CD14-positive monocyte (primary cell): ENCODE measurements at regions not wholly inside any gene's neighbourhood (a gene's known extent, or its start where the extent isn't known, plus 50 kb on each side); places are given as distances from the start of the nearest gene placed in this dataset.

Experiments
- DNase-seq, 3 donors: peaks; one replicate each; pipeline ENCODE4 v3.0.0-alpha.2; 2011 to 2022
- H2AFZ ChIP-seq: 2 replicates; pipeline ENCODE4 v1.6.0; 2012; ENCODE audit warnings: mild to moderate bottlenecking, low read depth, low read length, inconsistent platforms; ENCODE audit not compliant: insufficient read depth, poor library complexity, severe bottlenecking
- H3K27ac ChIP-seq, 2 donors: 1 replicate in 1 of 2; 2 replicates in 1 of 2; pipeline ENCODE4 v1.5.1; 2012 to 2013; ENCODE audit warnings: low read length in 2 of 2, control low read depth in 1 of 2, inconsistent platforms in 1 of 2, low read depth in 1 of 2, mild to moderate bottlenecking in 1 of 2
- H3K27me3 ChIP-seq, 2 donors: one replicate each; pipeline versions ENCODE4 v1.6.0 to v1.6.1; 2011 to 2013; ENCODE audit warnings: low read length in 2 of 2; ENCODE audit not compliant: control insufficient read depth in 2 of 2, insufficient read depth in 2 of 2
- H3K36me3 ChIP-seq, 2 donors: replicated peaks in 1 of 2; 1 replicate in 1 of 2; 2 replicates in 1 of 2; pipeline versions ENCODE4 v1.5.1 to v1.6.1; 2012 to 2013; ENCODE audit warnings: low read length in 2 of 2, control low read depth in 1 of 2, inconsistent platforms in 1 of 2, mild to moderate bottlenecking in 1 of 2; ENCODE audit not compliant: insufficient read depth in 2 of 2, control insufficient read depth in 1 of 2
- H3K4me1 ChIP-seq, 2 donors: 1 replicate in 1 of 2; 2 replicates in 1 of 2; pipeline versions ENCODE4 v1.5.1 to v1.6.1; 2012 to 2013; ENCODE audit warnings: low read length in 2 of 2, control low read depth in 1 of 2, inconsistent platforms in 1 of 2, mild to moderate bottlenecking in 1 of 2, moderate library complexity in 1 of 2; ENCODE audit not compliant: insufficient read depth in 2 of 2, control insufficient read depth in 1 of 2
- H3K4me2 ChIP-seq: replicated peaks from 2 replicates; pipeline ENCODE3; 2012; ENCODE audit warnings: low read length, moderate library complexity, mild to moderate bottlenecking; ENCODE audit not compliant: poor library complexity, severe bottlenecking; ENCODE audit errors: extremely low read depth
- H3K4me3 ChIP-seq, 3 experiments: fragments of 200-600 bp in 1 of 3; sonication (generic) in 1 of 3; replicated peaks in 1 of 3; 1 replicate in 2 of 3; 2 replicates in 1 of 3; pipeline ENCODE4 v1.5.1; 2011 to 2013; ENCODE audit warnings: low read length in 3 of 3, mild to moderate bottlenecking in 3 of 3, control low read depth in 2 of 3, low read depth in 2 of 3, inconsistent platforms in 1 of 3, moderate library complexity in 1 of 3
- H3K79me2 ChIP-seq: 2 replicates; pipeline ENCODE4 v1.6.0; 2012; ENCODE audit warnings: mild to moderate bottlenecking, control low read depth, inconsistent platforms, low read length, moderate library complexity; ENCODE audit not compliant: insufficient read depth
- H3K9ac ChIP-seq: 2 replicates; pipeline ENCODE4 v1.6.0; 2017; ENCODE audit warnings: low read length, mild to moderate bottlenecking; ENCODE audit not compliant: insufficient read depth, poor library complexity, severe bottlenecking
- H3K9me3 ChIP-seq, 2 donors: replicated peaks in 1 of 2; 1 replicate in 1 of 2; 2 replicates in 1 of 2; pipeline versions ENCODE4 v1.5.1 to v1.6.1; 2012 to 2013; ENCODE audit warnings: low read length in 2 of 2, control low read depth in 1 of 2; ENCODE audit not compliant: control insufficient read depth in 1 of 2, insufficient read depth in 1 of 2
- H4K20me1 ChIP-seq: 2 replicates; pipeline ENCODE4 v1.6.0; 2012; ENCODE audit warnings: mild to moderate bottlenecking, low read length, control low read depth, moderate library complexity; ENCODE audit not compliant: insufficient read depth
- H3K27ac Mint-ChIP-seq, 7 donors: one replicate each; pipeline ENCODE4 v1.8.0; 2020; ENCODE audit warnings: mild to moderate bottlenecking in 7 of 7, mixed read lengths in 7 of 7, moderate library complexity in 6 of 7, inconsistent platforms in 2 of 7
- H3K27me3 Mint-ChIP-seq, 3 donors: one replicate each; pipeline ENCODE4 v1.8.0; 2021 to 2022; ENCODE audit warnings: low read depth in 3 of 3, mild to moderate bottlenecking in 3 of 3, mixed read lengths in 3 of 3, moderate library complexity in 3 of 3, inconsistent platforms in 1 of 3
- H3K36me3 Mint-ChIP-seq, 2 donors: one replicate each; pipeline ENCODE4 v1.8.0; 2020; ENCODE audit warnings: mixed read lengths in 2 of 2, inconsistent platforms in 1 of 2, mild to moderate bottlenecking in 1 of 2
- H3K4me1 Mint-ChIP-seq: one replicate; pipeline ENCODE4 v1.8.0; 2020; ENCODE audit warnings: mild to moderate bottlenecking, mixed read lengths
- H3K4me3 Mint-ChIP-seq, 2 donors: one replicate each; pipeline ENCODE4 v1.8.0; 2020; ENCODE audit warnings: mild to moderate bottlenecking in 2 of 2, mixed read lengths in 2 of 2, moderate library complexity in 1 of 2
- H3K9me3 Mint-ChIP-seq, 7 donors: one replicate each; pipeline ENCODE4 v1.8.0; 2020 to 2022; ENCODE audit warnings: mixed read lengths in 7 of 7, mild to moderate bottlenecking in 6 of 7, moderate library complexity in 6 of 7, inconsistent platforms in 2 of 7
- CTCF ChIP-seq: fragments of 200-600 bp; IDR thresholded peaks from one replicate; pipeline ENCODE4 v1.8.0; 2022; ENCODE audit warnings: antibody characterized with exemption, mild to moderate bottlenecking
- WGBS: methylation state at CpG from one replicate; pipeline ENCODE4 v1.1.5; 2013; ENCODE audit warnings: missing lambda C conversion rate; ENCODE audit not compliant: insufficient coverage; 5-methylcytosine and 5-hydroxymethylcytosine counted together
- intact Hi-C, 2 donors: fragments of 100-400 bp; cut with micrococcal nuclease; formaldehyde crosslinking; loops; one replicate each; pipeline versions ENCODE4 v1.15.0 to v1.15.1; 2023

GRCh38 chr6:100220543-100220942 lies 226.5 kb upstream of the MCHR2 start:
- H3K4me1 ChIP-seq, result no peaks in the 10 kb centered on the region
- WGBS, result 98% methylated on average over 3 of the region's 4 CpGs
- H3K9me3 Mint-ChIP-seq, result peaks cover 0 to 3% (median 0%) of the 10 kb centered on the region in 7 donors

GRCh38 chr6:100217225-100218012 lies 223.4 kb upstream of the MCHR2 start:
- Histone ChIP-seq H3K9ac (no peak overlapping the region), H3K4me2 (no peak overlapping the region), H3K79me2 (no peaks in the 10 kb centered on the region), H3K36me3 (no peaks in the 10 kb centered on the region), H3K27ac (no peak overlapping the region), H2AFZ (no peak overlapping the region), H3K4me1 (no peaks in the 10 kb centered on the region), H3K9me3 (no peaks in the 10 kb centered on the region), H4K20me1 (no peaks in the 10 kb centered on the region), H3K4me3 (no peak overlapping the region), H3K27me3 (no peaks in the 10 kb centered on the region)
- no CpG with 5 or more reads among the region's 2 CpGs for WGBS
- no peak for DNase-seq
- Mint-ChIP-seq H3K27me3 (peaks cover 2 to 10% (median 5%) of the 10 kb centered on the region in 3 donors), H3K4me1 (no peaks in the 10 kb centered on the region), H3K9me3 (peaks cover 0 to 3% (median 0%) of the 10 kb centered on the region in 7 donors), H3K27ac (no peak overlapping the region), H3K36me3 (no peaks in the 10 kb centered on the region), H3K4me3 (no peak overlapping the region)
- intact Hi-C loops, result no loop called here
- no peak for TF ChIP-seq CTCF

More at GRCh38 chr6:100220543-100220942, 226.5 kb upstream of the MCHR2 start:
- Histone ChIP-seq H3K27ac (no peak overlapping the region), H3K36me3 (no peaks in the 10 kb centered on the region), H3K9ac (no peak overlapping the region), H3K27me3 (no peaks in the 10 kb centered on the region), H3K79me2 (no peaks in the 10 kb centered on the region), H3K4me3 (no peak overlapping the region), H2AFZ (no peak overlapping the region), H3K9me3 (no peaks in the 10 kb centered on the region), H4K20me1 (no peaks in the 10 kb centered on the region), H3K4me2 (no peak overlapping the region)
- no peak for DNase-seq
- Mint-ChIP-seq H3K4me1 (no peaks in the 10 kb centered on the region), H3K36me3 (no peaks in the 10 kb centered on the region), H3K4me3 (no peak overlapping the region), H3K27me3 (peaks cover 0 to 6% (median 3%) of the 10 kb centered on the region in 3 donors), H3K27ac (peak overlapping the region in 1 of 7 donors; percentile 33)
- intact Hi-C loops, result no loop called here
- no peak for TF ChIP-seq CTCF
